Suppressor macrophage (primary cell): ENCODE measurements at regions not wholly inside any gene's neighbourhood (a gene's known extent, or its start where the extent isn't known, plus 50 kb on each side); places are given as distances from the start of the nearest gene placed in this dataset.

Experiments used
- DNase-seq, 4 experiments: peaks; one replicate each; pipeline ENCODE4 v3.0.0-alpha.2; 2020 to 2022

DNA sequence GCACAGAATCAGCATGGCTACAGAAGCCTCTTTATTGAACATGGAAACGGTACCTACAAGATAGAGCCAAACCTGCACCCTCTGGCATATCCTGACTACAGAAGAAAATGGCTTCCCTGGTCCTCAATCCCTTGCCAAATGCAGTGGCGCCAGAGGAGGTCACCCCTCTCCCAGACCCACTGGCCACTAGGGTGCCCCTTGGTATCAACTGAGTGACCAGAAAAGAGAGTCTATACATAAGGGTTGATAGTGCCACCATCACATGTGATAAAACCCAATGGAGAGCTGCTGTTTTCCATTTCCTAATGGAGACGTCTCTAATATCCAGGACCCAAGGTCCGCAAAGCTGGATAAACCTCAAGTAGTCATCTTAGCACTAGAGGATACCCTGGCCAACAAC, 52.7 kb upstream of the ALK start:
- no peak for DNase-seq

DNA sequence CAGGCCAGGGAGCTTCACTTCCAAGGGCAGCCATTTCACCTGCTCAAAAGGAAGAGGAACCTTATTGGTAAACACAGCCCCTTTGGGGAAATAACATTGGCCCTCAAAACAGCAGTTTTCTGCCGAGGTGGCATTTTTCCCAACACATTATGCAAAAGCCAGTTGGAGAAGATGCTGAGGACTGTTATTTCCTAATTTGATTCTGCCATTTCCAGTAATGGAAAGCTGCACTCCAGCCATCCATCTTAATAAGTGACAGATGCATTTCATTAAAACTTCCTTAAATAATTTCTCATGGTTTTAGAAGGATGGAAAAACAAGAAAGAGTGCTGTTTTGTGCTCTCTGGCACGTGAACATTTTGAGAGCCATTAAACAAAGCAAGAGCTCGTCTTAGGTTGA, 55.9 kb upstream of the ALK start:
- no peak for DNase-seq

DNA sequence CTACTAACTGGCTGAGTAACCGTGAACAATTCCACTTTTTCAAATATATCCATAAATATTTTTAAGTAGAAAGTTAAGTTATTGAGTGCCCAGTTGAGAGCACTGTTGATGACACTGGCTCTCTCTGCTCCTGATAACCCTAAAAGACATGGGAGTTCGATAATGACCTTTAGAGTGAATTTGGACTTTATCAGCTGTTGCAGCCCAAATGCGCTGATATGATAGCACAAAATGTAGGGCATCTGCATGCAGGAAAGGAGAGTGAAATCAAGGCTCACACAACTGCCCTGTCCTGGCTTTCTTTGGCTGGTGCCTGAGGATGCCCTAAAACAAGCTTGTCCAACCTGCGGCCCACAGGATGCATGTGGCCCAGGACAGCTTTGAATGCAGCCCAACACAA, 60.0 kb upstream of the ALK start:
- no peak for DNase-seq

DNA sequence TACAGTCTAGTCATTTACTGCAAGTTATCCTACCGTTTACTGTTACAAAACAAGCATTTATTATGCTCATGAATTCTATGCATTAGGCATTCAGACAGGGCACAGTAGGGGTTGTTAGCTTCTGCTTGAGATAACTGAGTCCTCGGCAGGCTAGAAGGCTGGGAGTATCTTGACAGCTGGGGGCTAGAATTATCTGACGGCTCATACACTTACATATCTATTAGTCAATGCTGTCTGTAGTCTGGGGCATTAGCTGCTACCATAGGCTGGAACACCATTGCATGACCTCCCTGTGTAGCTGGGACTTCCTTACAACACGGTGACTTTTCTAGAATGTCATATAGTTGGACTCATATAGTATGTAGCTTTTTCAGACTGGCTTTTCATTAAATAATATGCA, 61.9 kb upstream of the ALK start:
- no peak for DNase-seq

- no peak for DNase-seq
Observed at GRCh38 chr2:29987146-29987545, 65.8 kb upstream of the ALK start.

GRCh38 chr2:29990129-29990528, 68.7 kb upstream of the ALK start:
- no peak for DNase-seq

DNA sequence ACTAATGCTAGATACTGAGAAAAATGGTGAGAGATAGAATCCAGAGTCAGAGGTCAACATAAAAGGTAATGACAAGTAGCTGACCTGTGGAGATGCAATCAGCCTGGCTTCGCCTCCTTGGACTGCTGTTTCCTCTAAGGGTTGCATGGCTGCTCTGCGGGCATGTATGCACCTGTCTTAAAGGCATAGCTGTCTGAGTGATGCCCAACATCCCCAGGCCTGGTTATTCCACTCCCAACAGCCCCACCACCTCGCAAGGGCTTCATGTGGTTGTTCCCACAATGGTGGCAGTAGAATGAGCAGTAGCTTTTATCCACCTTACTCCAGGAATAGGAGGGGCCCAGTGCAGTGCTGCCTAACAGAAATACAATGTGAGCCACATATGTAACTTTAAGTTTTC, 69.7 kb upstream of the ALK start:
- DNase-seq, result no peak

- DNase-seq, result no peak
Observed at GRCh38 chr2:29995241-29995640, 73.9 kb upstream of the ALK start.

GRCh38 chr2:30003128-30003527, 81.7 kb upstream of the ALK start:
- no peak for DNase-seq

- peak in 1 of 4 experiments; percentile 19 for DNase-seq
Observed at GRCh38 chr2:30022444-30023071, 101.2 kb upstream of the ALK start.

- no peak for DNase-seq
Observed at GRCh38 chr2:30024281-30024680, 102.9 kb upstream of the ALK start.

- peak; percentile 29 to 59 (median 36) for DNase-seq
Observed at GRCh38 chr2:30026091-30027055, 105.0 kb upstream of the ALK start.

GRCh38 chr2:30029804-30030203, 108.4 kb upstream of the ALK start:
- no peak for DNase-seq

DNA sequence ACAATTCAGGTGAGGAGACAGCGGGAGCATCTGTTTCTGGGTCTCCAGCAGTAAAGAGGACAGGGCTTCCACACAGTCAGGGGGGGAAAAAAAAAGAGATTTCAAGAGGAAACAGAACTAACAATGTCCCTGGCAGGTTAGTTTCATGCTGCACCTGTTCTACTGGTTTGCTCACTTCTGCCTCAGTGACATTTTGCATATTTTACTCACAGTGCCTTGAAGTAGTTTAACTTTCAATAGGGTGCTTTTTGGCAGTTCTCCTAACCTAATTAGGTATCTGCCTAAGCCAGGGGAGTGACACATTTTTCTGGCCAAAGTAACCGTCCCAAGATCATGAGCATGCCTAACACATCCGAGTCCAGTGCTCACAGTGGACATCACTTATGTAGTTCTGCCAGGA, 109.0 kb upstream of the ALK start:
- DNase-seq, result no peak

- no peak for DNase-seq
Observed at GRCh38 chr2:30031184-30031583, 109.8 kb upstream of the ALK start.

DNA sequence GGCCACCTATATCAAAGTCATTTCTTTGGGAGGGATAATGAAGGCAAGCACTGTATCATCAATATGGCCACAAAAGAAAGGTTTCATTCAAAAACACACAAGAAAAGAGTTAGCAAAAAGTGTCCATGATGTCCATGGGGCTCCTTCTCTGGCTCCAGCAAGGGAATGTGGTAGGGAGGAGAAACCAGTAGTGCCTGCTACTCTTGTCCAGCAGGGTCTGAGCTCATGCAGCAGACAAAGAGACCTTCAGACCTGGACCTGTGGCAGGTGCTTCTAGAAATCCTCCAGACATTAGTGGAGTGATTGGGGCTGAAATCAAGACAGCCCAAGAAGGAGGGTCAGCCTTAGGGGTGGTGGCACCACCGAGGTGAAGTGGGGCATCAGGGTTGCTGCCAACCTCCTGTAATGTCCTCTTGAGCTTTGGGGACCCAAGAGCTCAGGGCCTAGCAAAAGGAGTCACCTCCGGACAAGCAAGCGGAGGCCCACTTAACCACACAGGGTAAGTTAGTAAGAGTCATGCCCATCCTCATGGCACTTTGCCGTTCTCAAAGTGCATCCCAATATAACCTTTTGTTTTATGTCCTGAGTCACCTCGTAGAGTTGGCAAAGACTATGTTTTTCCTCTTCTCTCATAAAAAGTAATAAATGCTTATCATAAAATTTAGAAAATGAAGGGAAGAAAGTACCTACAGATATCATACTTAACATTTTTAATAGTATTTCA, 112.6 kb upstream of the YPEL5 start:
- no peak for DNase-seq

- DNase-seq, result no peak
Observed at GRCh38 chr2:30037016-30037415, 109.8 kb upstream of the YPEL5 start.

DNA sequence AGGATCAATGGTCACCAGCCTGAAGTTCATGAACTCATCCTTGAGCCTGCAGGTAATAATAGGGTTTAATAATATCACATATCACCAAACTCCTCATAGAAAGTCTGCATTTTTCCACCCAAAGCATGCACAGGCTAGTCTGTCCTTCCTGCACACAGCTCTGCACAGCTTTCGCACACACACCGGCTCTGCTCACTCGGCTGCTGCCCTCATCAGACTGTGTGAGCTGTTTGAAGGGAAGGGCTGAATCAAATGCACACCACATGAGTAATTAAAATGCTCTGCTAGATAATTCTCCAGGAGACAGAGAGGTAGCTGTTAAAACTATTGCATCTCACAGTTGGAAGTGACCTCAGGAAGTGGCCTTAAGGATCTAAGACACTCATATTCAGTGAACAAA, 108.4 kb upstream of the YPEL5 start:
- no peak for DNase-seq

DNA sequence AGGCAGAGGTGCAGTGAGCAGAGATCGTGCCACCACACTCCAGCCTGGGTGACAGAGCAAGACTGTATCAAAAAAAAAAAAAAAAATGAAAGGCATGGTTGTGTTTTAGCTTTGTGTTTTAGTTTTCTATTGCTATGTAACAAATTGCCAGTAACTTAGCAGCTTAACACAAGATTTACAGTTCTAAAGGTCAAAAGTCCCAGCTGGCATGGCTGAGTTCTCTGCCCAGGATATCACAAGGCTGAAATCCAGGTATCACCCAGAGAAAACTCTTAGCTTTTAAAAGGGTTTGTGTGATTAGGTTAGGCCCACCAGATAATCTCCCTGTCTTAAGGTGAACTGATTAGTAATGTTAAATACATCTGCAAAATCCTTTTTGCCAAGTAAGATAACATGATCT, 107.7 kb upstream of the YPEL5 start:
- no peak for DNase-seq

- DNase-seq, result no peak
Observed at GRCh38 chr2:30040147-30040546, 106.7 kb upstream of the YPEL5 start.

DNA sequence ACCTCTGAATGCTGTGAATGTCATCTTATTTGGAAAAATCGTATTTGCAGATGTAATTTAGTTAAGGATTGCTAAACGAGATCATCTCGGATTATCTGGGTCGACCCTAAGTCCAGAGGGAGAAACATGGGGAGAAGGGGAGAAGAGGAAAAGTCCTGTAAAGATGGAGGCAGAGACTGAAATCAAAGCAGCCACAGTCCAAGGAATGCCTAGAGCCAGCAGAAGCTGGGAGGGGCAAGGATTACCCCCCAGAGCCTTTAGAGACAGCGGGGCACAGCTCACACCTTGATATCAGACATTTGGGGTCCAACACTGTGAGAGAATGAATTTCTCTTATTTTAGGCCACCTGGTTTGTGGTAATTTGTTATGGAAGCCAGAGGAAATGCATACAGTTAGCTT, 104.9 kb upstream of the YPEL5 start:
- no peak for DNase-seq

DNA sequence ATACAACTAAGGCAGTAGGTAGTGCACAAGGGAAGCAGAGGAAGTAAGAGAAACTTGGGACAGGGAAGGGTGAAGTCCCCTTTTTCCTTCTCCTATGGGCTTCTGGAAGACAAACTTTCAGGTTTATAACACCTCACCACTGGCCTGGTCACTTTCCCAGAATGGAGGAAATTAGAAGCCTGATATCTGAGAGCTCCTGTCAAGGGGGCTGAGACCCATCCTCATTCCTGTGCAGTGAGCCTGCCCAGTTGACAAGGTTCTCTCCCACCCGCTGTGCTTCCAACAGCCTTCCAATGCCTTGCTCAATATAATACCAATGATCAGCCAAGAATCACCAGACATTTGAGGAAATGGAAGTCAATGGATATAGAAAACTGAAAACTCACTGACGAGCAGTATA, 100.4 kb upstream of the YPEL5 start:
- DNase-seq, result no peak

GRCh38 chr2:30046979-30047378, 99.8 kb upstream of the YPEL5 start:
- no peak for DNase-seq
